ENCODE measurements at regions not wholly inside any gene's neighbourhood (a gene's known extent, or its start where the extent isn't known, plus 50 kb on each side); places are given as distances from the start of the nearest gene placed in this dataset.

DNA sequence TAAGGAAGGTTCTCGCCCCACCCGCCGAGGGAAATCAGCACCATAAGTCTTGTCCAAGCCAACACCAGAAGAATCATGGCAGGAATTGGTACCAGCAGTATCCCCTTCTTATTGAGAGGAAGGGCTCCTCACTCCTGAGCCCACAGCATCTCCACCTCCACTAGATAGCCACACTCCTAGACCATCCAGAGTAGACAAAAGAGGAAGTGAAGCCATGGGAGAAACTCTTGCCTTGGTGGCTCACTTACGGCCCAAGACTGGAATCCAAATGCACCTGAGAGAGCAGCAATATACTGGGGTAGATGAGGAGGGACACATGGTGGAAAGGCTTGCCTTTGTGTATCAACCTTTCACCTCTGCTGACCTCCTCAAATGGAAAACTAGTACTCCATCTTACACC, 255.3 kb upstream of the PRKX start:
- H3K4me3 ChIP-seq: no peak overlapping the region
- no peak for DNase-seq
- TF ChIP-seq, protein P1, sequence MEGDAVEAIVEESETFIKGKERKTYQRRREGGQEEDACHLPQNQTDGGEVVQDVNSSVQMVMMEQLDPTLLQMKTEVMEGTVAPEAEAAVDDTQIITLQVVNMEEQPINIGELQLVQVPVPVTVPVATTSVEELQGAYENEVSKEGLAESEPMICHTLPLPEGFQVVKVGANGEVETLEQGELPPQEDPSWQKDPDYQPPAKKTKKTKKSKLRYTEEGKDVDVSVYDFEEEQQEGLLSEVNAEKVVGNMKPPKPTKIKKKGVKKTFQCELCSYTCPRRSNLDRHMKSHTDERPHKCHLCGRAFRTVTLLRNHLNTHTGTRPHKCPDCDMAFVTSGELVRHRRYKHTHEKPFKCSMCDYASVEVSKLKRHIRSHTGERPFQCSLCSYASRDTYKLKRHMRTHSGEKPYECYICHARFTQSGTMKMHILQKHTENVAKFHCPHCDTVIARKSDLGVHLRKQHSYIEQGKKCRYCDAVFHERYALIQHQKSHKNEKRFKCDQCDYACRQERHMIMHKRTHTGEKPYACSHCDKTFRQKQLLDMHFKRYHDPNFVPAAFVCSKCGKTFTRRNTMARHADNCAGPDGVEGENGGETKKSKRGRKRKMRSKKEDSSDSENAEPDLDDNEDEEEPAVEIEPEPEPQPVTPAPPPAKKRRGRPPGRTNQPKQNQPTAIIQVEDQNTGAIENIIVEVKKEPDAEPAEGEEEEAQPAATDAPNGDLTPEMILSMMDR (IDR thresholded peaks at IDR 0.05): no peak
- TF ChIP-seq POLR2A (IDR thresholded peaks at IDR 0.05): no peak
- no peaks in the 10 kb centered on the region for H3K9me3 ChIP-seq (replicated peaks in 1 of 3)
- H3K27me3 ChIP-seq: no peaks in the 10 kb centered on the region
- WGBS, 4 donors: 88 to 96% (median 90%) methylated on average over 4 of the region's 4 CpGs
- no peak overlapping the region for H3K27ac ChIP-seq
- intact Hi-C loops (cut with DNase I): no loop called here
- no peaks in the 10 kb centered on the region for H3K36me3 ChIP-seq (replicated peaks in 1 of 2)
- H3K4me1 ChIP-seq (replicated peaks in 1 of 2): no peaks in the 10 kb centered on the region

DNA sequence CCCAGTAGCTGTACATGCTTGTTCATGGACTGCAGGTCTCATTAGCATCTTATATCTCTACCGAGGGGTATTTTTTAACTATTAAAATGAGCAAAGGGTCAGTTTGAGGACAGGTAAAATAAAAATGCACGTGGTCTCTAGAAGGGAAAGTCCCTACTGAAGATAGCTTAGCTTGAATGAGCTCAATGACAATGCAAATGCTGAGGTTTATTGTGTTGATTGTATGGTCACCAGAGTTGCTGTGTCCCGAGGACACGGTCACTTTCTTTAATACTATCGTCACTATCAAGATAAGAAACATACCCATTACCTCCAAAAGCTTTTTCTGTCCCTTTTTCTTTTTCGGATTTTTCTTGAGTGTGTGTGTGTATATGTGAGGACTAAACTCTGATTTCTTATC, 250.5 kb upstream of the PRKX start:
- TF ChIP-seq POLR2A (IDR thresholded peaks at IDR 0.05): no peak
- TF ChIP-seq, protein P1 (IDR thresholded peaks at IDR 0.05): no peak
- Histone ChIP-seq H3K36me3 (replicated peaks in 1 of 2) (no peaks in the 10 kb centered on the region), H3K27me3 (peaks cover 6% of the 10 kb centered on the region), H3K4me3 (no peak overlapping the region), H3K9me3 (replicated peaks in 1 of 3) (no peaks in the 10 kb centered on the region), H3K4me1 (replicated peaks in 1 of 2) (no peaks in the 10 kb centered on the region), H3K27ac (no peak overlapping the region)
- 49 to 63% (median 54%) methylated on average over 6 of the region's 6 CpGs for WGBS, 4 donors
- intact Hi-C loops (cut with DNase I): no loop called here
- no peak for DNase-seq

DNA sequence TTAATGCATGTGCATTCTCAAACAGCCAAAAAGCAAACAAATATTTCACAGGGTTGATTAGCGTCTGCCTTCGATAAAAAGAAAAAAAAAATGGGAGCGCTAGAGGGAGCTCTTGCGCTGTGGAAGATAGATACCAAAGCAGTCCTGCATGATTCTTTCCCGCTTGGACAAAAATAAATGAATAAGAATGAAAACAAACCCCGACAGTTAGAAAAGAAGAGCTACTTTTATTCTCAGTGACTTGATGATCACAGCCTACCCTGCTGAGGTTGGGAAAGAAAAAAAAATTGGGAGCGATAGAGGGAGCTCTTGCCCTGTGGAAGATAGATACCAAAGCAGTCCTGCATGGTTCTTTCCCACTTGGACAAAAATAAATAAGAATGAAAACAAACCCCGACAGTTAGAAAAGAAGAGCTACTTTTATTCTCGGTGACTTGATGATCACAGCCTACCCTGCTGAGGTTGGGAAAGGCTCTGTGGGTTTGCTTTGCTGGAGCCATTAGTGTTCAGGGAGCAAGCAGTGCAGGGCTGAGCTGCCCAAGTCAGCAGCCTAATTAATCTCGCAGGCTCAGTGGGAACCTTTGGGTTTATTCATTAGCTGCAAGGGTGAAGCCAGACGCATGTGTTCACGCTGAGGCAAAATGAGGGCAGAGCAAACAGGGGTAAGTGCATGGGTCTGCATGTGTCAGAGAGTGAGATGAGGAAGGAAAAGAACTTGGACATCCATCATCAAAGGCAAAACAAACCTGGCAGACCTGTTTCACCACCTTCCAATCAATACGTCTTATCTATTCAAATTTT, 249.3 kb upstream of the PRKX start:
- Histone ChIP-seq H3K4me3 (no peak overlapping the region), H3K27ac (no peak overlapping the region), H3K9me3 (replicated peaks in 1 of 3) (no peaks in the 10 kb centered on the region), H3K27me3 (peaks cover 6% of the 10 kb centered on the region), H3K36me3 (replicated peaks in 1 of 2) (no peaks in the 10 kb centered on the region), H3K4me1 (replicated peaks in 1 of 2) (no peaks in the 10 kb centered on the region)
- intact Hi-C loops (cut with DNase I): no loop called here
- WGBS, 4 donors: 3 to 4% (median 3%) methylated on average over 13 of the region's 13 CpGs
- TF ChIP-seq, protein P1 (IDR thresholded peaks at IDR 0.05): peak in 5 of 6 experiments; percentile 17 to 55 (median 18)
- TF ChIP-seq POLR2A (IDR thresholded peaks at IDR 0.05): no peak
- DNase-seq: no peak

DNA sequence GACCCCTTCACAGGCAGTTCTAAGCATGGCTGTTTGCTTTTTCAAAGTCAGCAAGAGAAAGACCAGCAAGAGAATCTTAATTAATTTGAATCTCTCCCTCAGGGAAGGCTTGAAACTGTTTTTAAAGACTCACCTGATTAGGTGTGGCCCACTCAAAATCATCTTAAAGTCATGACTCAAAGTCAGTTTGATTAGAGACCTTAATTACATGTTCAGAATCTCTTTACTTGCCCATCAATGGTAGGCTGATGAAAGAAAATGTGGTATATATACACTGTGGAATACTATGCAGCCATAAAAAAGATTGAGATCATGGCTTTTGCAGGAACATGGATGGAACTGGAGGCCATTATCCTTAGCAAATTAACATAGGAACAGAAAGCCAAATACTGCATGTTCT, 247.5 kb upstream of the PRKX start:
- H3K27me3 ChIP-seq: peaks cover 6% of the 10 kb centered on the region
- no peak overlapping the region for H3K27ac ChIP-seq
- H3K4me1 ChIP-seq (replicated peaks in 1 of 2): no peaks in the 10 kb centered on the region
- H3K36me3 ChIP-seq (replicated peaks in 1 of 2): no peaks in the 10 kb centered on the region
- no peaks in the 10 kb centered on the region for H3K9me3 ChIP-seq (replicated peaks in 1 of 3)
- intact Hi-C loops (cut with DNase I): no loop called here
- no peak for DNase-seq
- H3K4me3 ChIP-seq: no peak overlapping the region
- TF ChIP-seq, protein P1 (IDR thresholded peaks at IDR 0.05): no peak
- no peak for TF ChIP-seq POLR2A (IDR thresholded peaks at IDR 0.05)
